NAMALWA (cell line): ENCODE measurements at regions not wholly inside any gene's neighbourhood (a gene's known extent, or its start where the extent isn't known, plus 50 kb on each side); places are given as distances from the start of the nearest gene placed in this dataset.
"Not testable (repeated sequence)": the region's sequence is repeated elsewhere in the genome, so short reads cannot be mapped to it uniquely, and the experiment has no call there.

ENCODE experiments used
- DNase-seq: peaks from one replicate; pipeline ENCODE4 v3.0.0-alpha.2; 2015; ENCODE audit warnings: low spot score

- DNase-seq: no peak
Measured at GRCh38 chr13:112145551-112146360, 78.8 kb downstream of the SOX1 start.

- no peak for DNase-seq
Measured at GRCh38 chr13:112150352-112150751, 83.4 kb downstream of the SOX1 start.

GRCh38 chr13:112152846-112153245 lies 85.9 kb downstream of the SOX1 start:
- DNase-seq: no peak

GRCh38 chr13:112153364-112153763 lies 86.4 kb downstream of the SOX1 start:
- DNase-seq: no peak

GRCh38 chr13:112153846-112154245 lies 86.9 kb downstream of the SOX1 start:
- DNase-seq: no peak

GRCh38 chr13:112154301-112155060 lies 87.5 kb downstream of the SOX1 start:
- DNase-seq: no peak

GRCh38 chr13:112158961-112159360 lies 92.0 kb downstream of the SOX1 start:
- DNase-seq: no peak

- DNase-seq: no peak
Measured at GRCh38 chr13:112159575-112160547, 92.9 kb downstream of the SOX1 start.

- no peak for DNase-seq
Measured at GRCh38 chr13:112160558-112160957, 93.6 kb downstream of the SOX1 start.

- DNase-seq: no peak
Measured at GRCh38 chr13:112161521-112162301, 94.8 kb downstream of the SOX1 start.

- not testable (repeated sequence) for DNase-seq
Measured at GRCh38 chr13:112163691-112164660, 97.0 kb downstream of the SOX1 start.

GRCh38 chr13:112165712-112166111 lies 98.8 kb downstream of the SOX1 start:
- no peak for DNase-seq

- no peak for DNase-seq
Measured at GRCh38 chr13:112168761-112169160, 101.8 kb downstream of the SOX1 start.

GRCh38 chr13:112169941-112170822 lies 103.2 kb downstream of the SOX1 start:
- no peak for DNase-seq

GRCh38 chr13:112170823-112171569 lies 104.0 kb downstream of the SOX1 start:
- DNase-seq: no peak

GRCh38 chr13:112171570-112171965 lies 104.6 kb downstream of the SOX1 start:
- DNase-seq: no peak

- DNase-seq: no peak
Measured at GRCh38 chr13:112172017-112172416, 105.1 kb downstream of the SOX1 start.

GRCh38 chr13:112172641-112173251 lies 105.8 kb downstream of the SOX1 start:
- no peak for DNase-seq
